ENCODE measurements at regions not wholly inside any gene's neighbourhood (a gene's known extent, or its start where the extent isn't known, plus 50 kb on each side); places are given as distances from the start of the nearest gene placed in this dataset.
"Not testable (repeated sequence)": the region's sequence is repeated elsewhere in the genome, so short reads cannot be mapped to it uniquely, and the experiment has no call there.

DNA sequence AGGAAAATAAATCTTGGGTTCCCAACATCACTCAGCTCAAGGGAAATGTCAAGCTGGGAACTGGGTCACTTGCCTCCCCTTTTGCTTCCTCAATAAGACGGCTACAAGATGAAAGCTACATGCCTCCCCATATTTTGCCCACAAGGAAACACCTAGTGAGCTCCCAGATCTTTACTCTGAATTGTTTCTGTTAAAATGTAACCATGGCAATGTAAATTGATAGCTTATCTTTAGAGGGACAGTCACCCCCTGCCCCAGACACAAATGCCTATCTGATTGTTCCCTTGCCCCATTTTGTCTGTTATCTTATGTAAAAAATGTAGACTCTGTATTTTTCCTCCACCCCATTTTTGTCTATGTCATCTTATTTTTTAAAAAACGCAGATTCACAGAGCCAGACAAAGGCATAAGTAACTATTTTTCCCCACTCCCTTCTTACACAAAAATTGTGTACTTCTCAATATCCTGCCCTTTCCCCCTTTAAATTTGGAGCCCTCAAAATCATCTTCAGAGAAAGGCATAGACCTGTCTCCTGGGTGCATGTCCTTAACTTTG is 288.7 kb upstream of the ERCC4 start:
- Histone ChIP-seq H3K9me3 (no peaks in the 10 kb centered on the region), H3K4me3 (no peak overlapping the region), H3K4me1 (no peaks in the 10 kb centered on the region), H3K27ac (no peak overlapping the region), H3K27me3 (no peaks in the 10 kb centered on the region), H3K36me3 (ENCODE audit: low read depth, missing control alignments) (no peaks in the 10 kb centered on the region)
- 43 to 73% methylated on average over 2 of the region's 2 CpGs for WGBS, 2 donors
- no peak for DNase-seq
- TF ChIP-seq, protein P1, sequence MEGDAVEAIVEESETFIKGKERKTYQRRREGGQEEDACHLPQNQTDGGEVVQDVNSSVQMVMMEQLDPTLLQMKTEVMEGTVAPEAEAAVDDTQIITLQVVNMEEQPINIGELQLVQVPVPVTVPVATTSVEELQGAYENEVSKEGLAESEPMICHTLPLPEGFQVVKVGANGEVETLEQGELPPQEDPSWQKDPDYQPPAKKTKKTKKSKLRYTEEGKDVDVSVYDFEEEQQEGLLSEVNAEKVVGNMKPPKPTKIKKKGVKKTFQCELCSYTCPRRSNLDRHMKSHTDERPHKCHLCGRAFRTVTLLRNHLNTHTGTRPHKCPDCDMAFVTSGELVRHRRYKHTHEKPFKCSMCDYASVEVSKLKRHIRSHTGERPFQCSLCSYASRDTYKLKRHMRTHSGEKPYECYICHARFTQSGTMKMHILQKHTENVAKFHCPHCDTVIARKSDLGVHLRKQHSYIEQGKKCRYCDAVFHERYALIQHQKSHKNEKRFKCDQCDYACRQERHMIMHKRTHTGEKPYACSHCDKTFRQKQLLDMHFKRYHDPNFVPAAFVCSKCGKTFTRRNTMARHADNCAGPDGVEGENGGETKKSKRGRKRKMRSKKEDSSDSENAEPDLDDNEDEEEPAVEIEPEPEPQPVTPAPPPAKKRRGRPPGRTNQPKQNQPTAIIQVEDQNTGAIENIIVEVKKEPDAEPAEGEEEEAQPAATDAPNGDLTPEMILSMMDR (IDR thresholded peaks at IDR 0.05), result no peak
- no peak for TF ChIP-seq POLR2A (IDR thresholded peaks at IDR 0.05)
- intact Hi-C loops (cut with DNase I; ENCODE audit: low total_unique reads), result no loop called here

DNA sequence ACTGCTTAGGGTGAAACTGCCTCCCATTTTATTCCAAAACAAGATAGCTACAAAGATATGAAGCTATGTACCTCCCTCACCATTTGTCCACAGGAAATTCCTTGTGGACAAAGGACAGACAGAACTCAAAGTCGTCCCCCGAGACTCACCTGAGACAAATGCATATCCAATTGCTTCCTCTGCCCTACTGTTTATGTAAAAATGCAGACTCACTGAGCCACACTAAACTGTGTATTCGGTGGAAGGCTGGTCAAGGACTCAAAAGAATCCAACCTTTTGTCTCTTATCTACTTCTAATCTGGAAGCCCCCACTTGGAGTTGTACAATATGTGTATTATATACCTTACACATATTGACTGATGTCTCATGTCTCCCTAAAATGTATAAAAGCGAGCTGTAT is 288.0 kb upstream of the ERCC4 start:
- Histone ChIP-seq H3K4me1 (no peaks in the 10 kb centered on the region), H3K27ac (no peak overlapping the region), H3K9me3 (no peaks in the 10 kb centered on the region), H3K4me3 (no peak overlapping the region), H3K27me3 (no peaks in the 10 kb centered on the region), H3K36me3 (ENCODE audit: low read depth, missing control alignments) (no peaks in the 10 kb centered on the region)
- no peak for DNase-seq
- 38 to 55% methylated on average over 4 of the region's 4 CpGs for WGBS, 2 donors
- TF ChIP-seq, protein P1 (IDR thresholded peaks at IDR 0.05), result no peak
- TF ChIP-seq POLR2A (IDR thresholded peaks at IDR 0.05), result no peak
- intact Hi-C loops (cut with DNase I; ENCODE audit: low total_unique reads), result no loop called here

GRCh38 chr16:13632504-13632903 is 287.4 kb upstream of the ERCC4 start:
- H3K36me3 ChIP-seq (ENCODE audit: low read depth, missing control alignments); DNase-seq; intact Hi-C loops (cut with DNase I; ENCODE audit: low total_unique reads); H3K27ac ChIP-seq; H3K4me3 ChIP-seq; H3K4me1 ChIP-seq; H3K27me3 ChIP-seq; H3K9me3 ChIP-seq: not testable (repeated sequence)
- WGBS, 2 donors, result 78 to 82% methylated on average over 6 of the region's 6 CpGs

GRCh38 chr16:13633391-13633861 is 286.5 kb upstream of the ERCC4 start:
- no peak overlapping the region for H3K4me3 ChIP-seq
- TF ChIP-seq, protein P1 (IDR thresholded peaks at IDR 0.05), result no peak
- no peak for TF ChIP-seq POLR2A (IDR thresholded peaks at IDR 0.05)
- intact Hi-C loops (cut with DNase I; ENCODE audit: low total_unique reads), result no loop called here
- no peak overlapping the region for H3K27ac ChIP-seq
- H3K36me3 ChIP-seq (ENCODE audit: low read depth, missing control alignments), result no peaks in the 10 kb centered on the region
- no peaks in the 10 kb centered on the region for H3K27me3 ChIP-seq
- WGBS, 2 donors, result 75 to 77% methylated on average over 5 of the region's 5 CpGs
- no peaks in the 10 kb centered on the region for H3K4me1 ChIP-seq
- DNase-seq, result no peak
- H3K9me3 ChIP-seq, result no peaks in the 10 kb centered on the region

GRCh38 chr16:13634253-13634652 is 285.7 kb upstream of the ERCC4 start:
- WGBS, 2 donors, result 78 to 94% methylated on average over 1 of the region's 1 CpG
- TF ChIP-seq POLR2A (IDR thresholded peaks at IDR 0.05), result no peak
- TF ChIP-seq, protein P1 (IDR thresholded peaks at IDR 0.05), result no peak
- Histone ChIP-seq H3K4me3 (no peak overlapping the region), H3K27me3 (no peaks in the 10 kb centered on the region), H3K36me3 (ENCODE audit: low read depth, missing control alignments) (no peaks in the 10 kb centered on the region), H3K4me1 (no peaks in the 10 kb centered on the region), H3K9me3 (no peaks in the 10 kb centered on the region), H3K27ac (no peak overlapping the region)
- intact Hi-C loops (cut with DNase I; ENCODE audit: low total_unique reads), result no loop called here
- DNase-seq, result no peak
